Fibroblast of pulmonary artery (primary cell): ENCODE measurements at regions not wholly inside any gene's neighbourhood (a gene's known extent, or its start where the extent isn't known, plus 50 kb on each side); places are given as distances from the start of the nearest gene placed in this dataset.

Source experiments
- DNase-seq: peaks from one replicate; pipeline ENCODE4 v3.0.0-alpha.2; 2010; ENCODE audit warnings: low read depth
- H3K4me3 ChIP-seq: replicated peaks from 2 replicates; pipeline ENCODE4 v1.5.1; 2011; ENCODE audit warnings: low read depth, mild to moderate bottlenecking, control low read depth, low read length, moderate library complexity
- CTCF ChIP-seq: IDR thresholded peaks from 2 replicates; pipeline ENCODE4 v1.5.1; 2011; ENCODE audit warnings: mild to moderate bottlenecking, control low read depth, low read length, inconsistent platforms; ENCODE audit errors: missing control alignments

- DNase-seq: no peak
These were observed 79.1 kb upstream of the PMAIP1 start for GRCh38 chr18:59820663-59821062.

GRCh38 chr18:59818769-59819168, 81.0 kb upstream of the PMAIP1 start:
- DNase-seq: no peak
- H3K4me3 ChIP-seq: no peak overlapping the region
- TF ChIP-seq CTCF: no peak

More at GRCh38 chr18:59820663-59821062, 79.1 kb upstream of the PMAIP1 start:
- TF ChIP-seq CTCF: no peak
- no peak overlapping the region for H3K4me3 ChIP-seq

- no peak overlapping the region for H3K4me3 ChIP-seq
- peak; percentile 88 for DNase-seq
- TF ChIP-seq CTCF: no peak
These were observed 84.9 kb upstream of the PMAIP1 start for GRCh38 chr18:59814891-59815290.

GRCh38 chr18:59813942-59814341, 85.9 kb upstream of the PMAIP1 start:
- DNase-seq: no peak
- no peak for TF ChIP-seq CTCF
- H3K4me3 ChIP-seq: no peak overlapping the region

GRCh38 chr18:59810735-59811520, 88.9 kb upstream of the PMAIP1 start:
- TF ChIP-seq CTCF: no peak
- H3K4me3 ChIP-seq: no peak overlapping the region
- peak; percentile 27 for DNase-seq

- TF ChIP-seq CTCF: no peak
- no peak overlapping the region for H3K4me3 ChIP-seq
- no peak for DNase-seq
These were observed 89.6 kb upstream of the PMAIP1 start for GRCh38 chr18:59810183-59810582.

- no peak for TF ChIP-seq CTCF
- no peak overlapping the region for H3K4me3 ChIP-seq
- no peak for DNase-seq
These were observed 97.8 kb upstream of the PMAIP1 start for GRCh38 chr18:59802031-59802430.
